Caco-2 (cell line): ENCODE measurements at regions not wholly inside any gene's neighbourhood (a gene's known extent, or its start where the extent isn't known, plus 50 kb on each side); places are given as distances from the start of the nearest gene placed in this dataset.

Experiments
- BruUV-seq: library from RNA; stranded (reverse); fragments of 400-500 nt; replicated peaks from 2 replicates; lab custom pipeline; 2021; lab: Mats Ljungman, UMichigan
- CTCF ChIA-PET: fragments of 300-600 bp; sonication (Branson Sonifier 250); formaldehyde crosslinking; loops from one replicate; lab custom pipeline; 2022; ENCODE audit warnings: antibody characterized with exemption; lab: Charles Lee
- POLR2A ChIA-PET: fragments of 300-600 bp; sonication (Branson Sonifier 250); formaldehyde crosslinking; loops from one replicate; lab custom pipeline; 2022; ENCODE audit warnings: antibody characterized with exemption; lab: Charles Lee
- DNase-seq, 2 experiments: peaks; one replicate each; pipeline versions ENCODE4 v3.0.0 to v3.0.0-alpha.2; 2020 to 2022
- H3K27me3 ChIP-seq: replicated peaks from 2 replicates; pipeline ENCODE4 v1.6.0; 2011; ENCODE audit warnings: low read length; ENCODE audit not compliant: control insufficient read depth, insufficient read depth
- H3K36me3 ChIP-seq: 2 replicates; pipeline ENCODE4 v1.5.1; 2011; ENCODE audit warnings: low read length; ENCODE audit not compliant: control insufficient read depth, insufficient read depth
- H3K4me1 ChIP-seq: fragments of 250-450 bp; sonication (Bioruptor Pico); 2 replicates; pipeline ENCODE4 v1.5.1; 2020; ENCODE audit warnings: mild to moderate bottlenecking
- H3K4me3 ChIP-seq: 2 replicates; pipeline ENCODE4 v1.5.1; 2011; ENCODE audit warnings: low read depth, mild to moderate bottlenecking, control low read depth, low read length
- H3K9me3 ChIP-seq: fragments of 250-450 bp; sonication (Bioruptor Pico); 2 replicates; pipeline ENCODE4 v1.5.1; 2020; ENCODE audit warnings: mild to moderate bottlenecking, moderate library complexity
- H3K27ac Mint-ChIP-seq: one replicate; pipeline ENCODE4 v1.8.0; 2022; ENCODE audit warnings: mixed read lengths; ENCODE audit not compliant: unreplicated experiment
- H3K27me3 Mint-ChIP-seq: one replicate; pipeline ENCODE4 v1.8.0; 2022; ENCODE audit warnings: mixed read lengths; ENCODE audit not compliant: insufficient read depth, unreplicated experiment
- H3K36me3 Mint-ChIP-seq: one replicate; pipeline ENCODE4 v1.8.0; 2022; ENCODE audit warnings: mild to moderate bottlenecking, mixed read lengths; ENCODE audit not compliant: insufficient read depth, unreplicated experiment
- H3K4me1 Mint-ChIP-seq: one replicate; pipeline ENCODE4 v1.8.0; 2022; ENCODE audit warnings: low read depth, mixed read lengths; ENCODE audit not compliant: unreplicated experiment
- H3K4me3 Mint-ChIP-seq: one replicate; pipeline ENCODE4 v1.8.0; 2022; ENCODE audit warnings: mild to moderate bottlenecking, moderate library complexity, mixed read lengths; ENCODE audit not compliant: unreplicated experiment
- H3K9me3 Mint-ChIP-seq: one replicate; pipeline ENCODE4 v1.8.0; 2022; ENCODE audit warnings: mixed read lengths; ENCODE audit not compliant: unreplicated experiment
- intact Hi-C: fragments of 100-400 bp; cut with micrococcal nuclease; formaldehyde crosslinking; loops from one replicate; pipeline ENCODE4 v1.10.0; 2022; ENCODE audit not compliant: unreplicated experiment
- TF ChIP-seq, protein P1 (sequence below), 2 experiments: fragments of 200-600 bp in 1 of 2; IDR thresholded peaks; 1 replicate in 1 of 2; 2 replicates in 1 of 2; pipeline versions ENCODE4 v1.5.1 to v1.8.0; 2011 to 2022; ENCODE audit warnings: antibody characterized with exemption in 1 of 2, control low read depth in 1 of 2, inconsistent platforms in 1 of 2, low read depth in 1 of 2, low read length in 1 of 2, mild to moderate bottlenecking in 1 of 2, moderate library complexity in 1 of 2; ENCODE audit not compliant: insufficient read depth in 1 of 2, severe bottlenecking in 1 of 2, unreplicated experiment in 1 of 2

DNA sequence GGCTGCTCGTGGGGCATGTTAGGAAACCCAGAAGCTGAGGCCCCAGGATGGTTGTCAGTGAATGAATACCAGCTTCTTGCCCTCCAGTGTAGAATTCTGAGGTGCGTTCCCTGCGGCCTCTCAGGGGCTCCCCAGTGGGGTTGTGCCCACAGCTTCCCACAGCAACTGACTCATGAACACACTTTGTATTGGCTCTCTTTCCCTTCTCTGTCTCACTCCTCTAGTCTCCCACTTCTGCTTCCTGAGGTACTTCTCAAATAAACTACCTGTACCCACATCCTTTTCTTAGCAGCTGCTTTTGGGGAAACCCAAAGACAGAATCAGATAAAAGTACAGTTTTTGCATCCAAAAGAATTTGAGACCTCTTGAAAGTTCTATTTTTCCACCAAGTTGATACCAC, 107.7 kb upstream of the JAG1 start:
- Mint-ChIP-seq H3K27ac (no peak overlapping the region), H3K9me3 (no peaks in the 10 kb centered on the region), H3K4me3 (no peak overlapping the region), H3K4me1 (peaks cover 5% of the 10 kb centered on the region), H3K36me3 (no peaks in the 10 kb centered on the region), H3K27me3 (no peaks in the 10 kb centered on the region)
- Histone ChIP-seq H3K4me3 (no peak overlapping the region), H3K36me3 (no peaks in the 10 kb centered on the region), H3K27me3 (no peaks in the 10 kb centered on the region), H3K4me1 (peaks cover 9% of the 10 kb centered on the region), H3K9me3 (no peaks in the 10 kb centered on the region)
- TF ChIP-seq, protein P1, sequence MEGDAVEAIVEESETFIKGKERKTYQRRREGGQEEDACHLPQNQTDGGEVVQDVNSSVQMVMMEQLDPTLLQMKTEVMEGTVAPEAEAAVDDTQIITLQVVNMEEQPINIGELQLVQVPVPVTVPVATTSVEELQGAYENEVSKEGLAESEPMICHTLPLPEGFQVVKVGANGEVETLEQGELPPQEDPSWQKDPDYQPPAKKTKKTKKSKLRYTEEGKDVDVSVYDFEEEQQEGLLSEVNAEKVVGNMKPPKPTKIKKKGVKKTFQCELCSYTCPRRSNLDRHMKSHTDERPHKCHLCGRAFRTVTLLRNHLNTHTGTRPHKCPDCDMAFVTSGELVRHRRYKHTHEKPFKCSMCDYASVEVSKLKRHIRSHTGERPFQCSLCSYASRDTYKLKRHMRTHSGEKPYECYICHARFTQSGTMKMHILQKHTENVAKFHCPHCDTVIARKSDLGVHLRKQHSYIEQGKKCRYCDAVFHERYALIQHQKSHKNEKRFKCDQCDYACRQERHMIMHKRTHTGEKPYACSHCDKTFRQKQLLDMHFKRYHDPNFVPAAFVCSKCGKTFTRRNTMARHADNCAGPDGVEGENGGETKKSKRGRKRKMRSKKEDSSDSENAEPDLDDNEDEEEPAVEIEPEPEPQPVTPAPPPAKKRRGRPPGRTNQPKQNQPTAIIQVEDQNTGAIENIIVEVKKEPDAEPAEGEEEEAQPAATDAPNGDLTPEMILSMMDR (IDR thresholded peaks at IDR 0.05; ENCODE audit: insufficient read depth in 1 of 2, low read depth in 1 of 2, low read length in 1 of 2, severe bottlenecking in 1 of 2, unreplicated experiment in 1 of 2) = no peak
- intact Hi-C loops = no loop called here
- ChIA-PET POLR2A (no interaction called here), CTCF (no interaction called here)
- no peak for DNase-seq
- BruUV-seq = no TSS peak

DNA sequence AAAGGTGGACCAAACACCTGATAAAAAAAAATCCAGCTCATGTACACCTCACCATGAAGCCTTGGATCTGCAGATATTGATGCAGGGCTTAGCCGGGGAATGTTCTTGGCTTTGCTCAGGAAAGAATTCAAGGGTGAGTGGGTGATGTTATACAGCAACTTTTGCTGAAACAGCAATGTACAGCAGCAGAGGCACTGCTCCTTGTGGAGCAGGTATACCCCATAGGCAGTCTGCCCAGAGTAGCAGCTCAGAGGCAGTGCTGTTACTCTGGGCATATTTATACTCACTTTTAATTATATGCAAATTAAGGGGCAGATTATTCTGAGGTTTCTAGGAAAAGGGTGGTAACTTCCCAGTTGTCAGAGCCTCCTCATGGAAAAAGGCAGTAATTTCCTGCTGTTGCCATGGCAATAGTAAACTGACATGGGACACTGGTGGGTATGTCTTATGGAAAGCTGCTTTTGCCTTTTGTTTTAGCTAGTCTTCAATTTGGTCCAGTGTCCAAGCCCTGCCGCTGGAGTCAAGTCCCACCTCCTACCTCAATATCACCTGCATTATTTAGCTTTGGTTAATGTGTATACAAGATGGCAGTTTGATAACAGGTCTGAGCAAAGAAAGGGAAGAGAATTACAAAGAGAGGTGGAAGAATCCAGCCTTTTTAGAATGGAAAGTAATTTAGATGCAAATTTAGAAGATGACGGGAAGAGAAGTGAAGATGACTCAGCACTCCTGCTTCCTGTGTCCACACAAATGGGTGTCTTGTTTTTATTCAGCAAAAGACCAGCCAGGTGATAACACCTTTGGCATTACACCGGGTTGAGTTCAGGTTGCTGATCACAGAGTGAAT, 110.1 kb upstream of the JAG1 start:
- Mint-ChIP-seq H3K27me3 (no peaks in the 10 kb centered on the region), H3K9me3 (peaks cover 6% of the 10 kb centered on the region), H3K36me3 (no peaks in the 10 kb centered on the region), H3K4me1 (peaks cover 5% of the 10 kb centered on the region), H3K27ac (no peak overlapping the region), H3K4me3 (no peak overlapping the region)
- TF ChIP-seq, protein P1 (IDR thresholded peaks at IDR 0.05; ENCODE audit: insufficient read depth in 1 of 2, low read depth in 1 of 2, low read length in 1 of 2, severe bottlenecking in 1 of 2, unreplicated experiment in 1 of 2) = no peak
- BruUV-seq = no TSS peak
- CTCF ChIA-PET = no interaction called here
- Histone ChIP-seq H3K9me3 (no peaks in the 10 kb centered on the region), H3K27me3 (no peaks in the 10 kb centered on the region), H3K36me3 (no peaks in the 10 kb centered on the region), H3K4me1 (peaks cover 13% of the 10 kb centered on the region), H3K4me3 (no peak overlapping the region)
- intact Hi-C loops = no loop called here
- DNase-seq = no peak
- POLR2A ChIA-PET = no interaction called here

DNA sequence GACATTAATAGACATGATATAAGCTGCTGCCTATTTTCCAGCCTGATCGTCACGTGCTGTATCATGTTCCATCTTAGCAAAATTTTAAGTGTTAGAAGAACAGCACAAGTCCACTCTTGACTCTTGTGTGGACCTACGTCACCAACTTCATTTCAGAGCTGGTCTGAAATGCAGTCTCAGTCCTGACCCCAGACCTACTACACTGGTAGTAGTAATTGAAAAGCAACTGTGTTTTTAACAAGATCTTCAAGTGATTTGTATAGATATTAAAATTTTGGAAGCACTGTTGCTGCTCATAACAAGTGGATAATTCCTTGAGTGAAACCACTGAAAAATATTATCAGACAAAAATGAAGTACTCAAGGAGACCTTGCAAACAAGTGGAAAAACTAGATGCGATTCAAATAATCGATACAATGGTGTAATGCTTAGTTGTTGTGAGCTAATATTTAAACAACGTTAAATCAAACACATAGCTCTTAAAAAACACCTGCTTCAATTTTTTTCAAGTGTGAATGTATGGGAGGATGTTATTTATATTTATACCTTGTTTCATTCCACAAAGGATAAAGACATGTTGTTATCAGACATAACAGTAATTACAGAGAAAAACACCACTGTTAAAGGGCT, 110.9 kb upstream of the JAG1 start:
- no peak overlapping the region for H3K27ac Mint-ChIP-seq
- H3K9me3 Mint-ChIP-seq = peaks cover 6% of the 10 kb centered on the region
- Histone ChIP-seq H3K4me1 (peaks cover 13% of the 10 kb centered on the region), H3K36me3 (no peaks in the 10 kb centered on the region), H3K27me3 (no peaks in the 10 kb centered on the region), H3K4me3 (no peak overlapping the region), H3K9me3 (no peaks in the 10 kb centered on the region)
- no peaks in the 10 kb centered on the region for H3K27me3 Mint-ChIP-seq
- ChIA-PET POLR2A (no interaction called here), CTCF (no interaction called here)
- intact Hi-C loops = no loop called here
- peaks cover 8% of the 10 kb centered on the region for H3K4me1 Mint-ChIP-seq
- H3K4me3 Mint-ChIP-seq = no peak overlapping the region
- BruUV-seq = no TSS peak
- DNase-seq = no peak
- H3K36me3 Mint-ChIP-seq = no peaks in the 10 kb centered on the region
- TF ChIP-seq, protein P1 (IDR thresholded peaks at IDR 0.05; ENCODE audit: insufficient read depth in 1 of 2, low read depth in 1 of 2, low read length in 1 of 2, severe bottlenecking in 1 of 2, unreplicated experiment in 1 of 2) = no peak
